ENCODE measurements at regions not wholly inside any gene's neighbourhood (a gene's known extent, or its start where the extent isn't known, plus 50 kb on each side); places are given as distances from the start of the nearest gene placed in this dataset.

GRCh38 chr3:170738766-170739165, 131.2 kb downstream of the RPL22L1 start (continued):
- TF ChIP-seq ZSCAN4 (tag by site-specific recombination; IDR thresholded peaks at IDR 0.05) (no peak), ZNF530 (tag by site-specific recombination; IDR thresholded peaks at IDR 0.05; ENCODE audit: low read depth) (no peak), ZNF785 (tag by site-specific recombination; IDR thresholded peaks at IDR 0.05) (no peak), ZNF658 (tag by site-specific recombination; IDR thresholded peaks at IDR 0.05) (no peak), ZSCAN16 (tag by site-specific recombination; IDR thresholded peaks at IDR 0.05) (no peak), PRDM4 (tag by site-specific recombination; IDR thresholded peaks at IDR 0.05) (no peak), ZNF677 (tag by site-specific recombination; IDR thresholded peaks at IDR 0.05) (no peak), ZNF146 (tag by site-specific recombination; IDR thresholded peaks at IDR 0.05) (no peak), ZNF394 (tag by site-specific recombination; IDR thresholded peaks at IDR 0.05; ENCODE audit: borderline replicate concordance) (no peak), ZNF121 (tag by site-specific recombination; IDR thresholded peaks at IDR 0.05) (no peak)

- ChIA-PET POLR2A (no interaction called here), CTCF (no interaction called here)
- Histone ChIP-seq H3K36me3 (ENCODE audit: control insufficient read depth in 2 of 2, insufficient read depth in 1 of 2, low read length in 2 of 2) (no peaks in the 10 kb centered on the region), H3K27ac (ENCODE audit: extremely low read depth, low read depth, low read length) (no peak overlapping the region), H3K4me1 (ENCODE audit: control insufficient read depth, insufficient read depth, low read length) (no peaks in the 10 kb centered on the region; the same call in 1 of the 2 replicates), H3K4me3 (ENCODE audit: low read depth, low read length) (no peak overlapping the region), H3K9me3 (ENCODE audit: control insufficient read depth, insufficient read depth, low read depth, low read length) (no peaks in the 10 kb centered on the region)
- TF ChIP-seq ZNF140 (tag by site-specific recombination; IDR thresholded peaks at IDR 0.05) (no peak), ZNF354C (tag by site-specific recombination; IDR thresholded peaks at IDR 0.05; ENCODE audit: borderline replicate concordance, low read depth) (no peak), ZNF626 (tag by site-specific recombination; IDR thresholded peaks at IDR 0.05) (no peak), ZNF311 (tag by site-specific recombination; IDR thresholded peaks at IDR 0.05; ENCODE audit: borderline replicate concordance) (no peak)
Measured at GRCh38 chr3:170737498-170738162, 132.4 kb downstream of the RPL22L1 start.

GRCh38 chr3:170735821-170736220, 134.2 kb downstream of the RPL22L1 start:
- H3K9me3 ChIP-seq (ENCODE audit: control insufficient read depth, insufficient read depth, low read depth, low read length) = no peaks in the 10 kb centered on the region
- no peak overlapping the region for H3K27ac ChIP-seq (ENCODE audit: extremely low read depth, low read depth, low read length)
- POLR2A ChIA-PET = no interaction called here
- no peaks in the 10 kb centered on the region for H3K4me1 ChIP-seq (ENCODE audit: control insufficient read depth, insufficient read depth, low read length)
- no peak overlapping the region for H3K4me3 ChIP-seq (ENCODE audit: low read depth, low read length)
- CTCF ChIA-PET = interaction anchor here (0.7 kb wide), 1 partner anchor 276 kb away, joined by 3 read pairs; no protein-coding TSS in a partner anchor
- H3K36me3 ChIP-seq (ENCODE audit: control insufficient read depth in 2 of 2, insufficient read depth in 1 of 2, low read length in 2 of 2) = no peaks in the 10 kb centered on the region
- TF ChIP-seq IKZF3 (tag by site-specific recombination; IDR thresholded peaks at IDR 0.05) (no peak), YY2 (tag by site-specific recombination; IDR thresholded peaks at IDR 0.05) (no peak), ZNF677 (tag by site-specific recombination; IDR thresholded peaks at IDR 0.05) (no peak), ZNF701 (tag by site-specific recombination; IDR thresholded peaks at IDR 0.05) (no peak), ZFP3 (tag by site-specific recombination; IDR thresholded peaks at IDR 0.05; ENCODE audit: low read depth) (no peak), ZNF623 (tag by site-specific recombination; IDR thresholded peaks at IDR 0.05) (no peak), ZNF645 (tag by site-specific recombination; IDR thresholded peaks at IDR 0.05) (no peak), ZNF354C (tag by site-specific recombination; IDR thresholded peaks at IDR 0.05; ENCODE audit: borderline replicate concordance, low read depth) (no peak), ZNF529 (tag by site-specific recombination; IDR thresholded peaks at IDR 0.05; ENCODE audit: insufficient replicate concordance) (no peak), KLF17 (tag by site-specific recombination; IDR thresholded peaks at IDR 0.05) (no peak), ZNF280D (tag by site-specific recombination; IDR thresholded peaks at IDR 0.05) (no peak), ZNF133 (tag by site-specific recombination; IDR thresholded peaks at IDR 0.05) (no peak), SP3 (tag by site-specific recombination; IDR thresholded peaks at IDR 0.05) (no peak)

Measured in HEK293 (cell line).